GM21619 (cell line): ENCODE measurements at regions not wholly inside any gene's neighbourhood (a gene's known extent, or its start where the extent isn't known, plus 50 kb on each side); places are given as distances from the start of the nearest gene placed in this dataset.

Experiments
- ATAC-seq: cut with Tn5 transposase; IDR thresholded peaks from one replicate; pipeline ENCODE4 v1.9.1; 2021; ENCODE audit not compliant: unreplicated experiment

- no peak for ATAC-seq
Observed at GRCh38 chr4:24117975-24118374, 228.1 kb upstream of the PPARGC1A start.

GRCh38 chr4:24116107-24116506 is 226.3 kb upstream of the PPARGC1A start:
- no peak for ATAC-seq

- no peak for ATAC-seq
Observed at GRCh38 chr4:24114919-24115500, 225.2 kb upstream of the PPARGC1A start.

- no peak for ATAC-seq
Observed at GRCh38 chr4:24114444-24114843, 224.6 kb upstream of the PPARGC1A start.

- ATAC-seq, result no peak
Observed at GRCh38 chr4:24112466-24112865, 222.6 kb upstream of the PPARGC1A start.

GRCh38 chr4:24108567-24108966 is 218.7 kb upstream of the PPARGC1A start:
- ATAC-seq, result no peak

- no peak for ATAC-seq
Observed at GRCh38 chr4:24105327-24106038, 215.6 kb upstream of the PPARGC1A start.

- no peak for ATAC-seq
Observed at GRCh38 chr4:24104158-24104565, 214.3 kb upstream of the PPARGC1A start.

- no peak for ATAC-seq
Observed at GRCh38 chr4:24103434-24104157, 213.7 kb upstream of the PPARGC1A start.

GRCh38 chr4:24102621-24103020 is 212.8 kb upstream of the PPARGC1A start:
- ATAC-seq, result no peak

- ATAC-seq, result no peak
Observed at GRCh38 chr4:24096603-24097002, 206.8 kb upstream of the PPARGC1A start.

- ATAC-seq, result no peak
Observed at GRCh38 chr4:24094726-24095125, 204.9 kb upstream of the PPARGC1A start.

GRCh38 chr4:24093446-24093845 is 203.6 kb upstream of the PPARGC1A start:
- ATAC-seq, result no peak

- no peak for ATAC-seq
Observed at GRCh38 chr4:24091639-24092233, 201.9 kb upstream of the PPARGC1A start.

- ATAC-seq, result no peak
Observed at GRCh38 chr4:24089851-24090534, 200.1 kb upstream of the PPARGC1A start.

GRCh38 chr4:24080871-24081270 is 191.0 kb upstream of the PPARGC1A start:
- no peak for ATAC-seq

- no peak for ATAC-seq
Observed at GRCh38 chr4:24078347-24078962, 188.6 kb upstream of the PPARGC1A start.

GRCh38 chr4:24076811-24077210 is 187.0 kb upstream of the PPARGC1A start:
- no peak for ATAC-seq

GRCh38 chr4:24073948-24074347 is 184.1 kb upstream of the PPARGC1A start:
- ATAC-seq, result no peak

GRCh38 chr4:24071612-24072372 is 181.9 kb upstream of the PPARGC1A start:
- ATAC-seq, result no peak
